Neural cell (in vitro differentiated cells): ENCODE measurements at regions not wholly inside any gene's neighbourhood (a gene's known extent, or its start where the extent isn't known, plus 50 kb on each side); places are given as distances from the start of the nearest gene placed in this dataset.

Source experiments
- H2AFZ ChIP-seq: fragments of 200-600, 300-800 bp; sonication (generic), shearing (Covaris generic); 2 replicates; pipeline ENCODE4 v1.6.0; 2014; ENCODE audit warnings: low read depth, mild to moderate bottlenecking, antibody characterized with exemption, low read length, moderate library complexity
- H3F3A ChIP-seq: fragments of 200-600 bp; shearing (Covaris generic); 2 replicates; pipeline ENCODE4 v1.6.1; 2016; ENCODE audit warnings: mild to moderate bottlenecking, moderate library complexity, mixed read lengths, antibody characterized with exemption, low read length; ENCODE audit not compliant: insufficient read depth, poor library complexity, severe bottlenecking
- H3K27ac ChIP-seq: fragments of 200-600, 300-800 bp; sonication (generic), shearing (Covaris generic); 2 replicates; pipeline ENCODE4 v1.5.1; 2014; ENCODE audit warnings: mild to moderate bottlenecking, low read length, moderate library complexity
- H3K27me3 ChIP-seq: fragments of 300-800, 200-600 bp; sonication (generic), shearing (Covaris generic); 2 replicates; pipeline ENCODE4 v1.6.0; 2014; ENCODE audit warnings: mild to moderate bottlenecking, low read depth, low read length, moderate library complexity; ENCODE audit not compliant: insufficient read depth
- H3K36me3 ChIP-seq: fragments of 300-800, 200-600 bp; sonication (generic), shearing (Covaris generic); 2 replicates; pipeline ENCODE4 v1.5.1; 2014; ENCODE audit warnings: mild to moderate bottlenecking, antibody characterized with exemption, low read length, moderate library complexity; ENCODE audit not compliant: insufficient read depth
- H3K4me2 ChIP-seq: fragments of 300-800, 200-600 bp; sonication (generic), shearing (Covaris generic); 2 replicates; pipeline ENCODE4 v1.6.0; 2014; ENCODE audit warnings: mild to moderate bottlenecking, low read length
- H3K4me3 ChIP-seq: fragments of 300-800, 200-600 bp; sonication (generic), shearing (Covaris generic); 2 replicates; pipeline ENCODE4 v1.5.1; 2014; ENCODE audit warnings: mild to moderate bottlenecking, low read length, moderate library complexity
- H3K79me2 ChIP-seq: fragments of 200-600 bp; shearing (Covaris generic); replicated peaks from 2 replicates; pipeline ENCODE4 v1.6.0; 2014; ENCODE audit warnings: mild to moderate bottlenecking, low read length, moderate library complexity; ENCODE audit not compliant: insufficient read depth
- H3K9ac ChIP-seq: fragments of 300-800, 200-600 bp; sonication (generic), shearing (Covaris generic); 2 replicates; pipeline ENCODE4 v1.6.1; 2016; ENCODE audit warnings: mild to moderate bottlenecking, low read length, mixed read lengths
- H3K9me2 ChIP-seq: fragments of 200-600 bp; shearing (Covaris generic); 2 replicates; pipeline ENCODE4 v1.6.1; 2016; ENCODE audit warnings: mild to moderate bottlenecking, low read length, mixed read lengths; ENCODE audit not compliant: insufficient read depth
- H3K9me3 ChIP-seq: fragments of 200-600, 300-800 bp; sonication (generic), shearing (Covaris generic); 2 replicates; pipeline ENCODE4 v1.6.1; 2016; ENCODE audit warnings: mild to moderate bottlenecking, mixed run types, low read length, moderate library complexity, mixed read lengths
- H4K20me1 ChIP-seq: fragments of 200-600 bp; shearing (Covaris generic); 2 replicates; pipeline ENCODE4 v1.6.1; 2016; ENCODE audit warnings: mild to moderate bottlenecking, mixed run types; ENCODE audit not compliant: insufficient read depth
- CTCF ChIP-seq: fragments of 450-650 bp; IDR thresholded peaks from 2 replicates; pipeline ENCODE4 v1.5.1; 2014; ENCODE audit warnings: antibody characterized with exemption, mild to moderate bottlenecking, moderate library complexity; ENCODE audit not compliant: poor library complexity, severe bottlenecking
- EP300 ChIP-seq: fragments of 450-650 bp; conservative IDR thresholded peaks from 2 replicates; pipeline ENCODE4 v1.6.1; 2014; ENCODE audit warnings: antibody characterized with exemption, mild to moderate bottlenecking, moderate library complexity; ENCODE audit not compliant: poor library complexity, severe bottlenecking
- EZH2 ChIP-seq: fragments of 200-600, 300-800 bp; shearing (Covaris generic), sonication (generic); IDR thresholded peaks from 2 replicates; pipeline ENCODE4 v1.6.1; 2014; ENCODE audit warnings: antibody characterized with exemption, low read length, borderline replicate concordance, mild to moderate bottlenecking; ENCODE audit not compliant: insufficient read depth, poor library complexity, severe bottlenecking
- MXI1 ChIP-seq: fragments of 450-650 bp; conservative IDR thresholded peaks from 2 replicates; pipeline ENCODE4 v1.6.1; 2014; ENCODE audit warnings: antibody characterized with exemption, mild to moderate bottlenecking; ENCODE audit not compliant: poor library complexity, severe bottlenecking
- POLR2AphosphoS5 ChIP-seq: IDR thresholded peaks from 2 replicates; pipeline ENCODE4 v1.6.1; 2012
- RAD21 ChIP-seq: fragments of 450-650 bp; conservative IDR thresholded peaks from 2 replicates; pipeline ENCODE4 v1.6.1; 2014; ENCODE audit warnings: antibody characterized with exemption, mild to moderate bottlenecking, moderate library complexity
- REST ChIP-seq: IDR thresholded peaks from 2 replicates; pipeline ENCODE4 v1.6.1; 2012; ENCODE audit warnings: borderline replicate concordance
- SMC3 ChIP-seq: fragments of 450-650 bp; conservative IDR thresholded peaks from 2 replicates; pipeline ENCODE4 v1.6.1; 2014; ENCODE audit warnings: antibody characterized with exemption, mild to moderate bottlenecking, moderate library complexity; ENCODE audit not compliant: poor library complexity
- TAF1 ChIP-seq: IDR thresholded peaks from 2 replicates; pipeline ENCODE4 v1.6.1; 2012; ENCODE audit warnings: low read depth

- Histone ChIP-seq H3K27me3 (no peaks in the 10 kb centered on the region), H3F3A (no peaks in the 10 kb centered on the region), H3K9ac (no peak overlapping the region), H3K79me2 (no peaks in the 10 kb centered on the region), H3K4me2 (no peak overlapping the region), H3K27ac (no peak overlapping the region), H3K9me2 (no peaks in the 10 kb centered on the region), H3K9me3 (peaks cover 6% of the 10 kb centered on the region), H3K36me3 (peaks cover 29% of the 10 kb centered on the region), H2AFZ (no peak overlapping the region), H4K20me1 (no peaks in the 10 kb centered on the region), H3K4me3 (no peak overlapping the region)
- no peak for TF ChIP-seq POLR2AphosphoS5
- TF ChIP-seq REST, result no peak
- no peak for TF ChIP-seq TAF1
- TF ChIP-seq CTCF, result no peak
- TF ChIP-seq SMC3, result no peak
- no peak for TF ChIP-seq EP300
- TF ChIP-seq MXI1, result no peak
- no peak for TF ChIP-seq EZH2
- TF ChIP-seq RAD21, result no peak
These were observed 96.6 kb downstream of the NCOR2 start for GRCh38 chr12:124470806-124471205.

- H3K9me2 ChIP-seq, result no peaks in the 10 kb centered on the region
- no peaks in the 10 kb centered on the region for H3F3A ChIP-seq
- no peak overlapping the region for H3K4me2 ChIP-seq
- no peak overlapping the region for H3K4me3 ChIP-seq
- peaks cover 6% of the 10 kb centered on the region for H3K9me3 ChIP-seq
- H2AFZ ChIP-seq, result no peak overlapping the region
- H3K9ac ChIP-seq, result no peak overlapping the region
- TF ChIP-seq POLR2AphosphoS5 (no peak), MXI1 (no peak), REST (no peak), EZH2 (no peak), EP300 (no peak), CTCF (no peak), RAD21 (no peak), TAF1 (no peak), SMC3 (no peak)
- H4K20me1 ChIP-seq, result no peaks in the 10 kb centered on the region
- no peaks in the 10 kb centered on the region for H3K79me2 ChIP-seq
- no peak overlapping the region for H3K27ac ChIP-seq
- H3K27me3 ChIP-seq, result no peaks in the 10 kb centered on the region
- peaks cover 29% of the 10 kb centered on the region for H3K36me3 ChIP-seq
These were observed 97.3 kb downstream of the NCOR2 start for GRCh38 chr12:124470139-124470538.
